A549 (cell line): ENCODE measurements at regions not wholly inside any gene's neighbourhood (a gene's known extent, or its start where the extent isn't known, plus 50 kb on each side); places are given as distances from the start of the nearest gene placed in this dataset.

Experiments
- CTCF ChIP-seq: fragments of >200 bp; sonication (Bioruptor Twin); formaldehyde crosslinking; IDR thresholded peaks from 3 replicates; pipeline ENCODE4 v1.5.1; 2016
- JUNB ChIP-seq: fragments of >200 bp; sonication (Bioruptor Twin); formaldehyde crosslinking; IDR thresholded peaks from 2 replicates; pipeline ENCODE4 v1.6.1; 2016
- NFE2L2 ChIP-seq: fragments of 150-350 bp; conservative IDR thresholded peaks from 2 replicates; pipeline ENCODE4 v1.6.1; 2014; ENCODE audit warnings: low read length
- POLR2AphosphoS2 ChIP-seq: conservative IDR thresholded peaks from 2 replicates; pipeline ENCODE4 v1.6.1; 2012; ENCODE audit warnings: low read length, improper control_type of control experiment, inconsistent platforms

- TF ChIP-seq CTCF: no peak
- no peak for TF ChIP-seq POLR2AphosphoS2
- TF ChIP-seq NFE2L2: no peak
- TF ChIP-seq JUNB: no peak
These were observed 93.2 kb downstream of the IRS2 start for GRCh38 chr13:109693213-109693612.
